ENCODE measurements at regions not wholly inside any gene's neighbourhood (a gene's known extent, or its start where the extent isn't known, plus 50 kb on each side); places are given as distances from the start of the nearest gene placed in this dataset.

- H3K9me3 ChIP-seq (ENCODE audit: control insufficient read depth, low read depth, low read length): no peaks in the 10 kb centered on the region
- H3K27me3 Mint-ChIP-seq (ENCODE audit: low read depth): no peaks in the 10 kb centered on the region; the same call in 1 of the 2 replicates
- no peak for TF ChIP-seq CTCF (conservative IDR thresholded peaks at IDR 0.05)
- H3K79me1 ChIP-seq (ENCODE audit: insufficient read depth, low read depth, low read length, poor library complexity, severe bottlenecking): no peaks in the 10 kb centered on the region
- no peak for DNase-seq
- H3K4me2 ChIP-seq (ENCODE audit: insufficient read depth, insufficient read length, low read length): no peak overlapping the region
- no CpG with 5 or more reads among the region's 3 CpGs for WGBS (ENCODE audit: extremely low coverage, insufficient read length, low lambda C conversion rate)
- no peak overlapping the region for H4K5ac ChIP-seq (ENCODE audit: insufficient read length, low read depth, low read length)
- H2BK120ac ChIP-seq (ENCODE audit: low read depth, low read length, poor library complexity, severe bottlenecking): no peak overlapping the region
- no peak overlapping the region for H2AFZ ChIP-seq (ENCODE audit: low read length)
- no peak overlapping the region for H3K18ac ChIP-seq (ENCODE audit: insufficient read length, low read depth, low read length)
- no peak overlapping the region for H3K14ac ChIP-seq (ENCODE audit: insufficient read depth, low read length)
- H2BK20ac ChIP-seq (ENCODE audit: low read depth, low read length, poor library complexity, severe bottlenecking): no peak overlapping the region
- no peaks in the 10 kb centered on the region for H3K27me3 ChIP-seq (ENCODE audit: insufficient read depth, low read length)
- no peak overlapping the region for H2BK5ac ChIP-seq (ENCODE audit: insufficient read length, low read length)
- no peak overlapping the region for H4K91ac ChIP-seq (ENCODE audit: insufficient read length, low read depth, low read length)
- no peaks in the 10 kb centered on the region; the same call in 1 of the 2 replicates for H3K4me1 ChIP-seq (ENCODE audit: insufficient read depth, low read length)
- no peak overlapping the region for H3K4ac ChIP-seq (ENCODE audit: low read depth, low read length)
- H3K23me2 ChIP-seq (ENCODE audit: insufficient read length, low read depth, low read length, poor library complexity, severe bottlenecking): no peaks in the 10 kb centered on the region
- no peaks in the 10 kb centered on the region for H3K9me3 Mint-ChIP-seq
- no peak overlapping the region for H3T11ph ChIP-seq (ENCODE audit: low read length)
- no peak overlapping the region for H3K56ac ChIP-seq (ENCODE audit: insufficient read length, low read depth, low read length)
- H3K4me1 Mint-ChIP-seq: peaks cover 41 to 46% of the 10 kb centered on the region in 2 experiments
- H3K23ac ChIP-seq (ENCODE audit: insufficient read length, low read depth, low read length): no peak overlapping the region
- H4K20me1 ChIP-seq (ENCODE audit: control insufficient read depth, insufficient read depth, insufficient read length): no peaks in the 10 kb centered on the region
- no peaks in the 10 kb centered on the region for H3K79me2 ChIP-seq (ENCODE audit: insufficient read depth, low read length)
- no peak overlapping the region for H2BK15ac ChIP-seq (ENCODE audit: low read depth, low read length)
- H3K27ac ChIP-seq (ENCODE audit: insufficient read length, low read depth, low read length): no peak overlapping the region
- no peak overlapping the region for H2AK5ac ChIP-seq (ENCODE audit: insufficient read length, low read length)
- H4K8ac ChIP-seq (replicated peaks; ENCODE audit: insufficient read length, low read depth, low read length): no peak overlapping the region
- no peak overlapping the region for H3K4me3 Mint-ChIP-seq
- H3K27ac Mint-ChIP-seq: peak overlapping the region in 1 of 3 experiments; percentile 2; a peak in 3 of 7 replicates
- H3K9ac ChIP-seq (ENCODE audit: extremely low read depth, insufficient read length, low read length): no peak overlapping the region
- no peaks in the 10 kb centered on the region; a peak in 2 of 7 replicates for H3K36me3 Mint-ChIP-seq (ENCODE audit: insufficient read depth in 1 of 3, low read depth in 3 of 3)
- H2BK12ac ChIP-seq (ENCODE audit: insufficient read length, low read depth, low read length): no peak overlapping the region
Observed at GRCh38 chr10:123464430-123465323, 201.5 kb upstream of the GPR26 start.

Measured in H9 (cell line).